Hepatocyte (in vitro differentiated cells): ENCODE measurements at regions not wholly inside any gene's neighbourhood (a gene's known extent, or its start where the extent isn't known, plus 50 kb on each side); places are given as distances from the start of the nearest gene placed in this dataset.
"Not testable (repeated sequence)": the region's sequence is repeated elsewhere in the genome, so short reads cannot be mapped to it uniquely, and the experiment has no call there.

Experiments used
- EZH2 ChIP-seq: fragments of 200-600 bp; sonication (generic); IDR thresholded peaks from 2 replicates; pipeline ENCODE4 v1.6.1; 2016; ENCODE audit warnings: antibody characterized with exemption, mild to moderate bottlenecking, borderline replicate concordance
- TF ChIP-seq, protein P1 (sequence below): fragments of 200-600 bp; sonication (generic); IDR thresholded peaks from 2 replicates; pipeline ENCODE4 v1.5.1; 2016; ENCODE audit warnings: antibody characterized with exemption, mild to moderate bottlenecking; ENCODE audit not compliant: poor library complexity

DNA sequence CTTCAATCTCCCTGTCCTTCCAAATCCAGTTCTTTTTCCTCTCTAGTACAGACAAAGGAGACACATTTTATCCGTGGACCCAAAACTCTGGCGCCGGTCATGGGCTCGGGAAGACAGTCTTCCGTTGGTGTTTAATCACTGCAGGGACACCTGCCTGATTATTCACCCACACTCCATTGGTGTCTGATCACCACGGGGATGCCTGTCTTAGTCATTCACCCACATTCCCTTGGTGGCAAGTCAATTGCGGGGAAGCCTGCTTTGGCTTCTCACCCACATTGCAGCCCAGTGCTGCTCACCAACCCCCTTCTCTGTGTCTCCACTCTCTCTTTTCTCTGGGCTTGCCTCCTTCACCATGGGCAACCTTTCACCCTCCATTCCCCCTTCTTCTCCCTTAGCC, 266.7 kb upstream of the REG3G start:
- TF ChIP-seq, protein P1, sequence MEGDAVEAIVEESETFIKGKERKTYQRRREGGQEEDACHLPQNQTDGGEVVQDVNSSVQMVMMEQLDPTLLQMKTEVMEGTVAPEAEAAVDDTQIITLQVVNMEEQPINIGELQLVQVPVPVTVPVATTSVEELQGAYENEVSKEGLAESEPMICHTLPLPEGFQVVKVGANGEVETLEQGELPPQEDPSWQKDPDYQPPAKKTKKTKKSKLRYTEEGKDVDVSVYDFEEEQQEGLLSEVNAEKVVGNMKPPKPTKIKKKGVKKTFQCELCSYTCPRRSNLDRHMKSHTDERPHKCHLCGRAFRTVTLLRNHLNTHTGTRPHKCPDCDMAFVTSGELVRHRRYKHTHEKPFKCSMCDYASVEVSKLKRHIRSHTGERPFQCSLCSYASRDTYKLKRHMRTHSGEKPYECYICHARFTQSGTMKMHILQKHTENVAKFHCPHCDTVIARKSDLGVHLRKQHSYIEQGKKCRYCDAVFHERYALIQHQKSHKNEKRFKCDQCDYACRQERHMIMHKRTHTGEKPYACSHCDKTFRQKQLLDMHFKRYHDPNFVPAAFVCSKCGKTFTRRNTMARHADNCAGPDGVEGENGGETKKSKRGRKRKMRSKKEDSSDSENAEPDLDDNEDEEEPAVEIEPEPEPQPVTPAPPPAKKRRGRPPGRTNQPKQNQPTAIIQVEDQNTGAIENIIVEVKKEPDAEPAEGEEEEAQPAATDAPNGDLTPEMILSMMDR = not testable (repeated sequence)
- not testable (repeated sequence) for TF ChIP-seq EZH2
